ENCODE measurements at regions not wholly inside any gene's neighbourhood (a gene's known extent, or its start where the extent isn't known, plus 50 kb on each side); places are given as distances from the start of the nearest gene placed in this dataset.

- Histone ChIP-seq H4K20me1 (ENCODE audit: low read depth) (no peaks in the 10 kb centered on the region), H3K9me3 (ENCODE audit: low read depth) (no peaks in the 10 kb centered on the region), H3K79me2 (ENCODE audit: low read depth) (no peaks in the 10 kb centered on the region), H3K4me2 (no peak overlapping the region), H3K27ac (no peak overlapping the region), H2AFZ (replicated peaks) (no peak overlapping the region), H3K9ac (no peak overlapping the region), H3K4me3 (no peak overlapping the region), H3K36me3 (no peaks in the 10 kb centered on the region), H3K27me3 (no peaks in the 10 kb centered on the region), H3K4me1 (peaks cover 8% of the 10 kb centered on the region), H3F3A (ENCODE audit: low read depth) (no peaks in the 10 kb centered on the region)
- H3K27ac Mint-ChIP-seq: no peak overlapping the region
- H3K4me3 Mint-ChIP-seq: no peak overlapping the region
- no peak for DNase-seq (ENCODE audit: low spot score)
- H3K27me3 Mint-ChIP-seq (ENCODE audit: insufficient read depth, low read depth): peaks cover 7% of the 10 kb centered on the region
- H3K4me1 Mint-ChIP-seq: peaks cover 11% of the 10 kb centered on the region
- H3K36me3 Mint-ChIP-seq: peaks cover 2% of the 10 kb centered on the region
- TF ChIP-seq EZH2phosphoT487 (IDR thresholded peaks at IDR 0.05) (no peak), EZH2 (IDR thresholded peaks at IDR 0.05) (no peak)
- TF ChIP-seq, protein P1, sequence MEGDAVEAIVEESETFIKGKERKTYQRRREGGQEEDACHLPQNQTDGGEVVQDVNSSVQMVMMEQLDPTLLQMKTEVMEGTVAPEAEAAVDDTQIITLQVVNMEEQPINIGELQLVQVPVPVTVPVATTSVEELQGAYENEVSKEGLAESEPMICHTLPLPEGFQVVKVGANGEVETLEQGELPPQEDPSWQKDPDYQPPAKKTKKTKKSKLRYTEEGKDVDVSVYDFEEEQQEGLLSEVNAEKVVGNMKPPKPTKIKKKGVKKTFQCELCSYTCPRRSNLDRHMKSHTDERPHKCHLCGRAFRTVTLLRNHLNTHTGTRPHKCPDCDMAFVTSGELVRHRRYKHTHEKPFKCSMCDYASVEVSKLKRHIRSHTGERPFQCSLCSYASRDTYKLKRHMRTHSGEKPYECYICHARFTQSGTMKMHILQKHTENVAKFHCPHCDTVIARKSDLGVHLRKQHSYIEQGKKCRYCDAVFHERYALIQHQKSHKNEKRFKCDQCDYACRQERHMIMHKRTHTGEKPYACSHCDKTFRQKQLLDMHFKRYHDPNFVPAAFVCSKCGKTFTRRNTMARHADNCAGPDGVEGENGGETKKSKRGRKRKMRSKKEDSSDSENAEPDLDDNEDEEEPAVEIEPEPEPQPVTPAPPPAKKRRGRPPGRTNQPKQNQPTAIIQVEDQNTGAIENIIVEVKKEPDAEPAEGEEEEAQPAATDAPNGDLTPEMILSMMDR (IDR thresholded peaks at IDR 0.05): no peak
- no peaks in the 10 kb centered on the region for H3K9me3 Mint-ChIP-seq
These were observed 102.2 kb upstream of the EXOC2 start for GRCh38 chr6:795046-795685.

DNA sequence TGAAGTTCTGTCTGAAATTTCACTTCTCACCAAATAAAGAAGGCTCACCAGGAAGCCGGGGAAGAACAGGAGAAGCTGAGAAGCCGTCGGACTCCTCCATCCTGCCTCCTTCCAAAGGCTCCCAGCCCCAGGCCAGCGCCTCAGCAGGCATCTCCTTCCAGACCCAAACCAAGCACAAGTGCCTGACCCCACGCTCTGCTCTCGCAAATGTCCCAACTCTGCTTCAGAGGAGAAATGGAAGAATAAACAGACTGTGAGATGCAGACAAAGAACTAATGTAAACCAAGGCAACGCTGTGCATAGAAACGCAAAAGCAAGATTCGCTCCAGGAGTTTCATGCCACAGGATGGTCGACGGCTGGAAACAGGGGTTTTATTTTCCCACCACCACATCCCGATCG lies 100.3 kb upstream of the EXOC2 start:
- Histone ChIP-seq H3K27ac (no peak overlapping the region), H3K79me2 (ENCODE audit: low read depth) (no peaks in the 10 kb centered on the region), H3K9me3 (ENCODE audit: low read depth) (no peaks in the 10 kb centered on the region), H3K36me3 (no peaks in the 10 kb centered on the region), H3F3A (ENCODE audit: low read depth) (no peaks in the 10 kb centered on the region), H3K27me3 (no peaks in the 10 kb centered on the region), H3K4me2 (no peak overlapping the region), H3K4me3 (no peak overlapping the region), H4K20me1 (ENCODE audit: low read depth) (no peaks in the 10 kb centered on the region), H3K4me1 (peaks cover 8% of the 10 kb centered on the region), H2AFZ (replicated peaks) (no peak overlapping the region), H3K9ac (no peak overlapping the region)
- DNase-seq (ENCODE audit: low spot score): no peak
- TF ChIP-seq EZH2phosphoT487 (IDR thresholded peaks at IDR 0.05) (no peak), EZH2 (IDR thresholded peaks at IDR 0.05) (no peak)
- TF ChIP-seq, protein P1 (IDR thresholded peaks at IDR 0.05): no peak
- Mint-ChIP-seq H3K4me3 (no peak overlapping the region), H3K36me3 (peaks cover 2% of the 10 kb centered on the region), H3K9me3 (no peaks in the 10 kb centered on the region), H3K27ac (no peak overlapping the region), H3K27me3 (ENCODE audit: insufficient read depth, low read depth) (peaks cover 10% of the 10 kb centered on the region), H3K4me1 (peaks cover 8% of the 10 kb centered on the region)

- Histone ChIP-seq H3K4me1 (peaks cover 8% of the 10 kb centered on the region), H3K4me2 (no peak overlapping the region), H3K27me3 (no peaks in the 10 kb centered on the region), H3F3A (ENCODE audit: low read depth) (no peaks in the 10 kb centered on the region), H3K79me2 (ENCODE audit: low read depth) (no peaks in the 10 kb centered on the region), H3K9me3 (ENCODE audit: low read depth) (no peaks in the 10 kb centered on the region), H2AFZ (replicated peaks) (no peak overlapping the region), H3K27ac (no peak overlapping the region), H3K4me3 (no peak overlapping the region), H3K9ac (no peak overlapping the region), H3K36me3 (no peaks in the 10 kb centered on the region), H4K20me1 (ENCODE audit: low read depth) (no peaks in the 10 kb centered on the region)
- Mint-ChIP-seq H3K27me3 (ENCODE audit: insufficient read depth, low read depth) (peaks cover 8% of the 10 kb centered on the region), H3K4me3 (no peak overlapping the region), H3K4me1 (peaks cover 8% of the 10 kb centered on the region), H3K27ac (no peak overlapping the region), H3K36me3 (peaks cover 2% of the 10 kb centered on the region), H3K9me3 (peaks cover 3% of the 10 kb centered on the region)
- TF ChIP-seq EZH2 (IDR thresholded peaks at IDR 0.05) (no peak), EZH2phosphoT487 (IDR thresholded peaks at IDR 0.05) (no peak)
- TF ChIP-seq, protein P1 (IDR thresholded peaks at IDR 0.05): no peak
- DNase-seq (ENCODE audit: low spot score): no peak
These were observed 99.7 kb upstream of the EXOC2 start for GRCh38 chr6:792662-793061.
